ENCODE measurements at regions not wholly inside any gene's neighbourhood (a gene's known extent, or its start where the extent isn't known, plus 50 kb on each side); places are given as distances from the start of the nearest gene placed in this dataset.

- Histone ChIP-seq H3K4me3 (ENCODE audit: control insufficient read depth in 2 of 3, extremely low read depth in 1 of 3, insufficient read depth in 2 of 3, low read depth in 1 of 3, low read length in 3 of 3) (no peak overlapping the region), H3K4me1 (ENCODE audit: control insufficient read depth, extremely low read depth, insufficient read depth, low read length) (no peaks in the 10 kb centered on the region), H2AFZ (ENCODE audit: control insufficient read depth, low read length) (no peak overlapping the region), H3K9me1 (ENCODE audit: control insufficient read depth, extremely low read depth, insufficient read depth, low read length) (no peaks in the 10 kb centered on the region), H3K27ac (ENCODE audit: control insufficient read depth, insufficient read depth, low read length) (no peak overlapping the region), H4K20me1 (ENCODE audit: control insufficient read depth, extremely low read depth, insufficient read depth, low read length) (no peaks in the 10 kb centered on the region), H3K27me3 (ENCODE audit: control insufficient read depth, extremely low read depth, insufficient read depth, low read length) (no peaks in the 10 kb centered on the region), H3K36me3 (ENCODE audit: control insufficient read depth in 2 of 2, extremely low read depth in 1 of 2, insufficient read depth in 2 of 2, low read length in 2 of 2) (no peaks in the 10 kb centered on the region), H3K4me2 (ENCODE audit: control insufficient read depth, extremely low read depth, insufficient read depth, low read depth, low read length) (no peak overlapping the region), H3K9me3 (ENCODE audit: control insufficient read depth, low read depth, low read length) (no peaks in the 10 kb centered on the region), H3K79me2 (ENCODE audit: control insufficient read depth, insufficient read depth, low read length) (no peaks in the 10 kb centered on the region), H3K9ac (ENCODE audit: control insufficient read depth, extremely low read depth, insufficient read depth, low read length) (no peak overlapping the region)
- no peak for DNase-seq (ENCODE audit: low read depth, low spot score)
- FAIRE-seq: no peak
- no peak for TF ChIP-seq CTCF (optimal IDR thresholded peaks at IDR 0.05 in 1 of 3, IDR thresholded peaks at IDR 0.05 in 1 of 3, conservative IDR thresholded peaks at IDR 0.05 in 1 of 3; ENCODE audit: extremely low read depth in 1 of 3, insufficient read depth in 2 of 3, low read length in 3 of 3)
- dilution Hi-C loops (cut with MboI; ENCODE audit: extremely low pct_ligation_motif_present, low sequenced_read_pairs): no loop called here
Measured at GRCh38 chrX:43096830-43097229, 318.9 kb upstream of the PPP1R2C start.

- FAIRE-seq: no peak
Measured at GRCh38 chrX:43106009-43106408, 328.0 kb upstream of the PPP1R2C start.

More at GRCh38 chrX:43106009-43106408, 328.0 kb upstream of the PPP1R2C start:
- H3K27me3 ChIP-seq (ENCODE audit: control insufficient read depth, extremely low read depth, insufficient read depth, low read length): peaks cover 3% of the 10 kb centered on the region
- no peaks in the 10 kb centered on the region for H3K36me3 ChIP-seq (ENCODE audit: control insufficient read depth in 2 of 2, extremely low read depth in 1 of 2, insufficient read depth in 2 of 2, low read length in 2 of 2)
- no peaks in the 10 kb centered on the region for H3K9me3 ChIP-seq (ENCODE audit: control insufficient read depth, low read depth, low read length)
- H3K79me2 ChIP-seq (ENCODE audit: control insufficient read depth, insufficient read depth, low read length): no peaks in the 10 kb centered on the region
- no peak overlapping the region for H3K9ac ChIP-seq (ENCODE audit: control insufficient read depth, extremely low read depth, insufficient read depth, low read length)
- no peaks in the 10 kb centered on the region for H3K9me1 ChIP-seq (ENCODE audit: control insufficient read depth, extremely low read depth, insufficient read depth, low read length)
- H3K27ac ChIP-seq (ENCODE audit: control insufficient read depth, insufficient read depth, low read length): no peak overlapping the region
- dilution Hi-C loops (cut with MboI; ENCODE audit: extremely low pct_ligation_motif_present, low sequenced_read_pairs): no loop called here
- no peak overlapping the region for H2AFZ ChIP-seq (ENCODE audit: control insufficient read depth, low read length)
- no peak overlapping the region for H3K4me3 ChIP-seq (ENCODE audit: control insufficient read depth in 2 of 3, extremely low read depth in 1 of 3, insufficient read depth in 2 of 3, low read depth in 1 of 3, low read length in 3 of 3)
- TF ChIP-seq EZH2 (IDR thresholded peaks at IDR 0.05; ENCODE audit: low read length): no peak
- no peak for TF ChIP-seq CTCF (optimal IDR thresholded peaks at IDR 0.05 in 1 of 3, IDR thresholded peaks at IDR 0.05 in 1 of 3, conservative IDR thresholded peaks at IDR 0.05 in 1 of 3; ENCODE audit: extremely low read depth in 1 of 3, insufficient read depth in 2 of 3, low read length in 3 of 3)
- DNase-seq (ENCODE audit: low read depth, low spot score): no peak
- H4K20me1 ChIP-seq (ENCODE audit: control insufficient read depth, extremely low read depth, insufficient read depth, low read length): no peaks in the 10 kb centered on the region
- H3K4me1 ChIP-seq (ENCODE audit: control insufficient read depth, extremely low read depth, insufficient read depth, low read length): no peaks in the 10 kb centered on the region
- no peak overlapping the region for H3K4me2 ChIP-seq (ENCODE audit: control insufficient read depth, extremely low read depth, insufficient read depth, low read depth, low read length)
